ENCODE measurements at regions not wholly inside any gene's neighbourhood (a gene's known extent, or its start where the extent isn't known, plus 50 kb on each side); places are given as distances from the start of the nearest gene placed in this dataset.

GRCh38 chr10:30738416-30738815 lies 108.9 kb upstream of the LYZL2 start:
- no peak for TF ChIP-seq CTCF (IDR thresholded peaks at IDR 0.05; ENCODE audit: low read depth, low read length)
- H3K4me3 ChIP-seq (replicated peaks in 1 of 2; ENCODE audit: low read depth in 2 of 2, low read length in 2 of 2), result no peak overlapping the region
- DNase-seq (ENCODE audit: low read depth in 2 of 2), result no peak

GRCh38 chr10:30737931-30738391 lies 108.4 kb upstream of the LYZL2 start:
- no peak overlapping the region for H3K4me3 ChIP-seq (replicated peaks in 1 of 2; ENCODE audit: low read depth in 2 of 2, low read length in 2 of 2)
- no peak for TF ChIP-seq CTCF (IDR thresholded peaks at IDR 0.05; ENCODE audit: low read depth, low read length)
- DNase-seq (ENCODE audit: low read depth in 2 of 2), result no peak

- peak; percentile 98 to 99 for DNase-seq (ENCODE audit: low read depth in 2 of 2)
- no peak for TF ChIP-seq CTCF (IDR thresholded peaks at IDR 0.05; ENCODE audit: low read depth, low read length)
- H3K4me3 ChIP-seq (replicated peaks in 1 of 2; ENCODE audit: low read depth in 2 of 2, low read length in 2 of 2), result no peak overlapping the region
Measured at GRCh38 chr10:30736685-30737232, 107.2 kb upstream of the LYZL2 start.

GRCh38 chr10:30734901-30735300 lies 105.3 kb upstream of the LYZL2 start:
- H3K4me3 ChIP-seq (replicated peaks in 1 of 2; ENCODE audit: low read depth in 2 of 2, low read length in 2 of 2), result no peak overlapping the region
- no peak for DNase-seq (ENCODE audit: low read depth in 2 of 2)
- no peak for TF ChIP-seq CTCF (IDR thresholded peaks at IDR 0.05; ENCODE audit: low read depth, low read length)

GRCh38 chr10:30732671-30733070 lies 103.1 kb upstream of the LYZL2 start:
- TF ChIP-seq CTCF (IDR thresholded peaks at IDR 0.05; ENCODE audit: low read depth, low read length), result no peak
- no peak overlapping the region for H3K4me3 ChIP-seq (replicated peaks in 1 of 2; ENCODE audit: low read depth in 2 of 2, low read length in 2 of 2)

GRCh38 chr10:30731963-30732362 lies 102.4 kb upstream of the LYZL2 start:
- no peak overlapping the region for H3K4me3 ChIP-seq (replicated peaks in 1 of 2; ENCODE audit: low read depth in 2 of 2, low read length in 2 of 2)
- no peak for TF ChIP-seq CTCF (IDR thresholded peaks at IDR 0.05; ENCODE audit: low read depth, low read length)
- no peak for DNase-seq (ENCODE audit: low read depth in 2 of 2)

More at GRCh38 chr10:30732671-30733070, 103.1 kb upstream of the LYZL2 start:
- DNase-seq (ENCODE audit: low read depth in 2 of 2), result no peak

GRCh38 chr10:30730306-30730705 lies 100.8 kb upstream of the LYZL2 start:
- TF ChIP-seq CTCF (IDR thresholded peaks at IDR 0.05; ENCODE audit: low read depth, low read length), result no peak
- no peak for DNase-seq (ENCODE audit: low read depth in 2 of 2)
- no peak overlapping the region for H3K4me3 ChIP-seq (replicated peaks in 1 of 2; ENCODE audit: low read depth in 2 of 2, low read length in 2 of 2)

Data from cardiac fibroblast (primary cell).